K562 (cell line): ENCODE measurements at regions not wholly inside any gene's neighbourhood (a gene's known extent, or its start where the extent isn't known, plus 50 kb on each side); places are given as distances from the start of the nearest gene placed in this dataset.

Experiments
- ATAC-seq: fragments of 200-7000 bp; cut with Tn5 transposase; 3 replicates; pipeline ENCODE4 v1.9.1; 2020; ENCODE audit warnings: moderate library complexity
- BruUV-seq: library from RNA; stranded (reverse); fragments of 400-500 nt; replicated peaks from 2 replicates; lab custom pipeline; 2021; lab: Mats Ljungman, UMichigan
- CTCF ChIA-PET: fragments of 300-600 bp; formaldehyde crosslinking; extraction: SDS; loops from one replicate; lab custom pipeline; 2021; ENCODE audit warnings: low intra/inter-chr PET ratio; lab: Yijun Ruan, JAX
- POLR2A ChIA-PET: fragments of 300-600, 350-650 bp; sonication (Branson Sonifier 250); formaldehyde crosslinking; extraction: SDS; loops from one replicate; lab custom pipeline; 2021; ENCODE audit warnings: antibody characterized with exemption, inconsistent platforms; lab: Yijun Ruan, JAX
- DNase-seq, 4 experiments: peaks; one replicate each; pipeline versions ENCODE4 v3.0.0 to v3.0.0-alpha.2; 2011 to 2018; ENCODE audit warnings: low spot score in 3 of 4, mixed read lengths in 3 of 4; ENCODE audit errors: extremely low read depth in 1 of 4
- FAIRE-seq: peaks from 2 replicates; lab custom pipeline; 2011; peaks lifted over from hg19 to GRCh38; lab: Jason Lieb, UNC
- H2AFZ ChIP-seq: 2 replicates; pipeline ENCODE4 v1.6.0; 2011; ENCODE audit warnings: low read depth, low read length, control low read depth, inconsistent platforms
- H3K27ac ChIP-seq: fragments of 200-600 bp; 3 replicates; pipeline ENCODE4 v1.8.0; 2011; ENCODE audit warnings: low read depth, mild to moderate bottlenecking, control low read depth, inconsistent platforms, low read length, moderate library complexity, mixed read lengths; ENCODE audit errors: extremely low read depth
- H3K27me3 ChIP-seq, 2 experiments: fragments of 300-600 bp in 1 of 2; 2 replicates in 1 of 2; 3 replicates in 1 of 2; pipeline versions ENCODE4 v1.6.0 to v1.8.0; 2011; ENCODE audit warnings: inconsistent platforms in 2 of 2, low read length in 2 of 2, mild to moderate bottlenecking in 1 of 2, mixed read lengths in 1 of 2, moderate library complexity in 1 of 2; ENCODE audit not compliant: control insufficient read depth in 2 of 2, insufficient read depth in 2 of 2
- H3K36me3 ChIP-seq: fragments of 300-600 bp; 3 replicates; pipeline ENCODE4 v1.8.0; 2011; ENCODE audit warnings: mild to moderate bottlenecking, low read length, inconsistent platforms; ENCODE audit not compliant: control insufficient read depth, insufficient read depth
- H3K4me1 ChIP-seq, 2 experiments: fragments of 200-600 bp in 1 of 2; replicated peaks in 1 of 2; 2 replicates in 1 of 2; 3 replicates in 1 of 2; pipeline versions ENCODE4 v1.5.1 to v1.8.0; 2011; ENCODE audit warnings: inconsistent platforms in 2 of 2, low read length in 2 of 2, mild to moderate bottlenecking in 1 of 2, mixed read lengths in 1 of 2, moderate library complexity in 1 of 2; ENCODE audit not compliant: control insufficient read depth in 2 of 2, insufficient read depth in 2 of 2
- H3K4me2 ChIP-seq: 2 replicates; pipeline ENCODE4 v1.6.1; 2011; ENCODE audit warnings: low read length, control low read depth, inconsistent platforms, mixed read lengths; ENCODE audit not compliant: insufficient read depth
- H3K4me3 ChIP-seq: fragments of 200-600 bp; sonication (generic), shearing (Covaris generic); 2 replicates; pipeline ENCODE4 v1.5.1; 2016; ENCODE audit warnings: control low read depth, inconsistent platforms
- H3K79me2 ChIP-seq: fragments of 200-600 bp; 3 replicates; pipeline ENCODE4 v1.8.0; 2011; ENCODE audit warnings: low read length, inconsistent platforms; ENCODE audit not compliant: control insufficient read depth, insufficient read depth
- H3K9ac ChIP-seq, 2 experiments: 2 replicates each; pipeline versions ENCODE4 v1.6.0 to v1.6.1; 2011; ENCODE audit warnings: low read depth in 2 of 2, low read length in 2 of 2, control low read depth in 1 of 2, inconsistent platforms in 1 of 2, mild to moderate bottlenecking in 1 of 2, mixed read lengths in 1 of 2; ENCODE audit not compliant: insufficient read depth in 1 of 2
- H3K9me1 ChIP-seq: one replicate; pipeline ENCODE4 v1.6.0; 2011; ENCODE audit warnings: inconsistent platforms, mild to moderate bottlenecking, low read length, moderate library complexity; ENCODE audit not compliant: control insufficient read depth, insufficient read depth
- H3K9me3 ChIP-seq: replicated peaks from 2 replicates; pipeline ENCODE4 v1.5.1; 2011; ENCODE audit warnings: low read depth, low read length, inconsistent platforms; ENCODE audit not compliant: control insufficient read depth, insufficient read depth
- H4K20me1 ChIP-seq: replicated peaks from 2 replicates; pipeline ENCODE4 v1.6.1; 2011; ENCODE audit warnings: low read length, inconsistent platforms, mixed read lengths; ENCODE audit not compliant: control insufficient read depth, insufficient read depth
- ATF1 ChIP-seq, 2 experiments: fragments of 450-650 bp in 1 of 2; IDR thresholded peaks; 2 replicates each; pipeline ENCODE4 v1.6.1; 2016; ENCODE audit warnings: missing compliant biosample characterization in 1 of 2, missing genetic modification characterization in 1 of 2
- CEBPZ ChIP-seq: fragments of 150-350 bp; IDR thresholded peaks from 2 replicates; pipeline ENCODE4 v1.6.1; 2014; ENCODE audit warnings: low read depth, mild to moderate bottlenecking, low read length, borderline replicate concordance
- EP400 ChIP-seq: fragments of 450-650 bp; IDR thresholded peaks from 2 replicates; pipeline ENCODE4 v1.6.1; 2017; ENCODE audit warnings: antibody characterized with exemption, mild to moderate bottlenecking, moderate library complexity
- ESRRB ChIP-seq: fragments of 250-450 bp; sonication (Bioruptor Pico); IDR thresholded peaks from 2 replicates; pipeline ENCODE4 v1.5.0; 2020; ENCODE audit warnings: mild to moderate bottlenecking, moderate library complexity, borderline replicate concordance
- FOSL1 ChIP-seq: fragments of 200-800 bp; sonication (Bioruptor generic); conservative IDR thresholded peaks from 2 replicates; pipeline ENCODE4 v1.6.1; 2016; ENCODE audit warnings: missing genetic modification characterization, missing compliant biosample characterization
- IRF2 ChIP-seq: sonication (generic); formaldehyde crosslinking; IDR thresholded peaks from 2 replicates; pipeline ENCODE4 v1.8.1; 2022; ENCODE audit warnings: mild to moderate bottlenecking, missing genetic modification reagents
- LEF1 ChIP-seq: fragments of 450-650 bp; IDR thresholded peaks from 2 replicates; pipeline ENCODE4 v1.6.1; 2016; ENCODE audit warnings: mild to moderate bottlenecking
- NCOR1 ChIP-seq: fragments of 450-650 bp; IDR thresholded peaks from 2 replicates; pipeline ENCODE4 v1.6.1; 2016; ENCODE audit warnings: mild to moderate bottlenecking, moderate library complexity
- PURB ChIP-seq: sonication (generic); formaldehyde crosslinking; IDR thresholded peaks from 2 replicates; pipeline ENCODE4 v1.9.0; 2021; ENCODE audit warnings: low read depth, mild to moderate bottlenecking, missing genetic modification reagents
- RBM15 ChIP-seq: fragments of 200-400 bp; formaldehyde crosslinking; IDR thresholded peaks from 2 replicates; pipeline ENCODE4 v1.6.1; 2018; ENCODE audit warnings: mild to moderate bottlenecking, low read length, moderate library complexity; ENCODE audit not compliant: insufficient read depth
- SIN3A ChIP-seq, 2 experiments: fragments of 150-350 bp in 1 of 2; IDR thresholded peaks; 2 replicates each; pipeline ENCODE4 v1.6.1; 2011 to 2016; ENCODE audit warnings: borderline replicate concordance in 2 of 2, low read depth in 2 of 2, low read length in 2 of 2, mild to moderate bottlenecking in 2 of 2, moderate library complexity in 2 of 2; ENCODE audit not compliant: control insufficient read depth in 1 of 2
- SMARCE1 ChIP-seq: fragments of 450-650 bp; IDR thresholded peaks from 2 replicates; pipeline ENCODE4 v1.7.1; 2016; ENCODE audit warnings: mild to moderate bottlenecking
- SMC3 ChIP-seq: conservative IDR thresholded peaks from 2 replicates; pipeline ENCODE4 v1.6.1; 2011; ENCODE audit warnings: low read depth, low read length, improper control_type of control experiment; ENCODE audit not compliant: insufficient read depth
- ZNF217 ChIP-seq: sonication (generic); formaldehyde crosslinking; IDR thresholded peaks from 2 replicates; pipeline ENCODE4 v1.8.0; 2022; ENCODE audit warnings: mild to moderate bottlenecking, missing genetic modification reagents
- ZNF584 ChIP-seq: fragments of 200-800 bp; sonication (Bioruptor generic); IDR thresholded peaks from 2 replicates; pipeline ENCODE4 v1.6.1; 2016; ENCODE audit warnings: low read depth, mild to moderate bottlenecking, missing genetic modification characterization, missing compliant biosample characterization
- WGBS: fragments of 100-300 bp; shearing (Covaris generic); methylation state at CpG from one replicate; pipeline ENCODE4 v1.1.6; 2016; ENCODE audit warnings: low coverage, mixed read lengths; ENCODE audit not compliant: insufficient coverage; ENCODE audit errors: missing lambda C conversion rate; 5-methylcytosine and 5-hydroxymethylcytosine counted together
- in situ Hi-C: fragments of 300-500 bp; cut with MboI; formaldehyde crosslinking; loops from 4 replicates; pipeline ENCODE4 v1.15.0; 2018; ENCODE audit warnings: inconsistent platforms, mixed read lengths
- intact Hi-C: fragments of 100-400 bp; cut with micrococcal nuclease; formaldehyde crosslinking; loops from 2 replicates; pipeline ENCODE4 v1.14.2; 2022
- TF ChIP-seq, protein P1 (sequence below): fragments of 450-650 bp; IDR thresholded peaks from 2 replicates; pipeline ENCODE4 v1.6.1; 2018; ENCODE audit not compliant: partially characterized antibody

DNA sequence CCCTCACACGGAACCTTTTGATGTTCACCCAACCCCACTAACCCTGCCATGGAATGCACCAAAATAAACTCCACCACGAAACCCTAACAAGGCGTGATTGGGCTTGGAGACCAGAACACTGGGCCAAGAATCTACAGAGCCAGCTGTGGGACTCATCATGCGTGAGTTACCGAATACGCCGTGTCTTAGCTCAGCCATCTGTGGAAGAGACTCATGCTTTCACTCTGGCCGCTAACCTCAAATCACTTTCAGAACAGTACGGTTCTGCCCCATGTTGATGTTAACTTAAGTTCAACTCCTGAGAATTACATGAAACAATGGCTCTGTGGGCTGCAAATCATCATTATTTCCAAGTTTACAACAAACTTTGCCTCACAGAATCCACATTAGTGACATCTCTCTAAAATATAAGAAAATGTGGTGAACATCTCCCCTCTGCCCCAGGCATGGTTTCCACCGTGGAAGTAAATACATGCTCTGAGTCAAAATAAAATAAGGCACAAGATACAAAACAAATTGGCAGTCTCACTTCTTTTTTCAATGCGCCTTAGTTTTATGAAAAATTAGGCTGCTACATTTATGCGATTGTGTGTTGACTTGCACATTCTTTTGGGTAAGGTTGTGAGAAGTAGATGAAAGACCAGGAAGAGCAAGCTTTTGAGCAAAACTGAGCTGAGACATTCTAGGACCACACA, 308.9 kb upstream of the EXOC2 start:
- no peaks in the 10 kb centered on the region for H3K9me3 ChIP-seq
- intact Hi-C loops, result no loop called here
- POLR2A ChIA-PET, result no interaction called here
- H3K36me3 ChIP-seq, result no peaks in the 10 kb centered on the region
- no TSS peak for BruUV-seq
- CTCF ChIA-PET, result no interaction called here
- H3K4me1 ChIP-seq, result peaks cover 0 to 6% of the 10 kb centered on the region in 2 experiments; a peak in 1 of 5 replicates
- ATAC-seq (no peak), DNase-seq (no peak), FAIRE-seq (no peak)
- H3K9ac ChIP-seq, result no peak overlapping the region
- H3K27me3 ChIP-seq, result peaks cover 4 to 32% of the 10 kb centered on the region in 2 experiments; a peak in 3 of 5 replicates
- H2AFZ ChIP-seq, result no peak overlapping the region
- no peak overlapping the region for H3K4me3 ChIP-seq
- no peak overlapping the region for H3K4me2 ChIP-seq
- in situ Hi-C loops, result no loop called here
- H3K79me2 ChIP-seq, result no peaks in the 10 kb centered on the region
- WGBS, result 1% methylated on average over 12 of the region's 12 CpGs
- H3K27ac ChIP-seq, result no peak overlapping the region
- no peaks in the 10 kb centered on the region for H3K9me1 ChIP-seq
- no peaks in the 10 kb centered on the region for H4K20me1 ChIP-seq
- TF ChIP-seq, protein P1, sequence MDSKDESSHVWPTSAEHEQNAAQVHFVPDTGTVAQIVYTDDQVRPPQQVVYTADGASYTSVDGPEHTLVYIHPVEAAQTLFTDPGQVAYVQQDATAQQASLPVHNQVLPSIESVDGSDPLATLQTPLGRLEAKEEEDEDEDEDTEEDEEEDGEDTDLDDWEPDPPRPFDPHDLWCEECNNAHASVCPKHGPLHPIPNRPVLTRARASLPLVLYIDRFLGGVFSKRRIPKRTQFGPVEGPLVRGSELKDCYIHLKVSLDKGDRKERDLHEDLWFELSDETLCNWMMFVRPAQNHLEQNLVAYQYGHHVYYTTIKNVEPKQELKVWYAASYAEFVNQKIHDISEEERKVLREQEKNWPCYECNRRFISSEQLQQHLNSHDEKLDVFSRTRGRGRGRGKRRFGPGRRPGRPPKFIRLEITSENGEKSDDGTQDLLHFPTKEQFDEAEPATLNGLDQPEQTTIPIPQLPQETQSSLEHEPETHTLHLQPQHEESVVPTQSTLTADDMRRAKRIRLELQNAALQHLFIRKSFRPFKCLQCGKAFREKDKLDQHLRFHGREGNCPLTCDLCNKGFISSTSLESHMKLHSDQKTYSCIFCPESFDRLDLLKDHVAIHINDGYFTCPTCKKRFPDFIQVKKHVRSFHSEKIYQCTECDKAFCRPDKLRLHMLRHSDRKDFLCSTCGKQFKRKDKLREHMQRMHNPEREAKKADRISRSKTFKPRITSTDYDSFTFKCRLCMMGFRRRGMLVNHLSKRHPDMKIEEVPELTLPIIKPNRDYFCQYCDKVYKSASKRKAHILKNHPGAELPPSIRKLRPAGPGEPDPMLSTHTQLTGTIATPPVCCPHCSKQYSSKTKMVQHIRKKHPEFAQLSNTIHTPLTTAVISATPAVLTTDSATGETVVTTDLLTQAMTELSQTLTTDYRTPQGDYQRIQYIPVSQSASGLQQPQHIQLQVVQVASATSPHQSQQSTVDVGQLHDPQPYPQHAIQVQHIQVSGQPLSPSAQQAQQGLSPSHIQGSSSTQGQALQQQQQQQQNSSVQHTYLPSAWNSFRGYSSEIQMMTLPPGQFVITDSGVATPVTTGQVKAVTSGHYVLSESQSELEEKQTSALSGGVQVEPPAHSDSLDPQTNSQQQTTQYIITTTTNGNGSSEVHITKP, result no peak
- TF ChIP-seq ATF1 (CRISPR knock-in tag; IDR thresholded peaks at IDR 0.05) (no peak), ATF1 (tag; IDR thresholded peaks at IDR 0.05) (no peak), IRF2 (CRISPR knock-in tag) (no peak), SMC3 (no peak), PURB (CRISPR knock-in tag) (no peak), FOSL1 (tag) (no peak), SIN3A (IDR thresholded peaks at IDR 0.05; ENCODE audit: borderline replicate concordance in 2 of 2, control insufficient read depth in 1 of 2, low read depth in 2 of 2, low read length in 2 of 2) (no peak), CEBPZ (no peak), NCOR1 (no peak), RBM15 (no peak), ZNF217 (CRISPR knock-in tag) (no peak), LEF1 (no peak), EP400 (no peak), SMARCE1 (no peak), ESRRB (CRISPR knock-in tag) (no peak), ZNF584 (CRISPR knock-in tag) (no peak)
